ENCODE measurements at regions not wholly inside any gene's neighbourhood (a gene's known extent, or its start where the extent isn't known, plus 50 kb on each side); places are given as distances from the start of the nearest gene placed in this dataset.

DNA sequence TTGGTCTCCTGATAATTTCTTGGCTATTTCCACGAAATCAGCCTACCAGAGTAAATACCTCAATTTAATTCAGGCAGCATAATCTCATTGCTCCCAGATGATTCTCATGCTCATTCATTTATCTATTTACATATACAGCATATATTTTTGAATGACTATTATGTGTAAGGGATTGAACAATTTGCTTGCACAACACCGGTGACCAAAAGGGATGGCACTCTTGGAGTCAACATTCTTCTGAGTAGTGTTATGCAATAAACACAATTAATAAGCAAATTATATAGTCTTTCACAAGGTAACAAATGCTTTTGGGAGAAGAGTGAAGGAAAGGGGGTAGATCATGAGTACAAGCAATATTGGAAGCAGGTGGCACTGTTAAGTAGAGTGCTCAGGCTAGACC lies 1015.3 kb downstream of the ARAP2 start:
- TF ChIP-seq POLR2AphosphoS5 (IDR thresholded peaks at IDR 0.05) (no peak), CTCF (IDR thresholded peaks at IDR 0.05) (no peak), POLR2A (IDR thresholded peaks at IDR 0.05) (no peak)
